ENCODE measurements at regions not wholly inside any gene's neighbourhood (a gene's known extent, or its start where the extent isn't known, plus 50 kb on each side); places are given as distances from the start of the nearest gene placed in this dataset.

DNA sequence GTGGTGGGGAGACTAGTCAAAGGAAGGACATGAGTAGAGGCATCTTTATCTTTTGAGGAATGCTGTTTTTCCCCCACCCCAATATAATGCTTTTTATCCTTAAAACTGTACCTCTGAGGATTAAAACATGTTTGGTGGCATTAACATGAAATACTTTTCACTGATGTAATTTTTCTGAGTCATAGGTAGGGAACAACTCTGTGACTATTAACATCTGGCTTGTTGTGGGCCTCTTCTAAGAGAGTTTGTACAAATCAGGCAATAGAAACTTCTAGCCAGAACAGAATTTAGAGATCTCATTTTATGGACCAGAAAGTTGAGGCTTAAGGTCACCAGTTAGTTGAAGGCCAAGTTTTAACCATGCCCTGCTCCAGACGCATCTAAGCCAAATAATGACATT is 207.6 kb downstream of the SOX3 start:
- H3K9me3 ChIP-seq (ENCODE audit: low read depth): no peaks in the 10 kb centered on the region
- TF ChIP-seq, protein P1, sequence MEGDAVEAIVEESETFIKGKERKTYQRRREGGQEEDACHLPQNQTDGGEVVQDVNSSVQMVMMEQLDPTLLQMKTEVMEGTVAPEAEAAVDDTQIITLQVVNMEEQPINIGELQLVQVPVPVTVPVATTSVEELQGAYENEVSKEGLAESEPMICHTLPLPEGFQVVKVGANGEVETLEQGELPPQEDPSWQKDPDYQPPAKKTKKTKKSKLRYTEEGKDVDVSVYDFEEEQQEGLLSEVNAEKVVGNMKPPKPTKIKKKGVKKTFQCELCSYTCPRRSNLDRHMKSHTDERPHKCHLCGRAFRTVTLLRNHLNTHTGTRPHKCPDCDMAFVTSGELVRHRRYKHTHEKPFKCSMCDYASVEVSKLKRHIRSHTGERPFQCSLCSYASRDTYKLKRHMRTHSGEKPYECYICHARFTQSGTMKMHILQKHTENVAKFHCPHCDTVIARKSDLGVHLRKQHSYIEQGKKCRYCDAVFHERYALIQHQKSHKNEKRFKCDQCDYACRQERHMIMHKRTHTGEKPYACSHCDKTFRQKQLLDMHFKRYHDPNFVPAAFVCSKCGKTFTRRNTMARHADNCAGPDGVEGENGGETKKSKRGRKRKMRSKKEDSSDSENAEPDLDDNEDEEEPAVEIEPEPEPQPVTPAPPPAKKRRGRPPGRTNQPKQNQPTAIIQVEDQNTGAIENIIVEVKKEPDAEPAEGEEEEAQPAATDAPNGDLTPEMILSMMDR (IDR thresholded peaks at IDR 0.05; ENCODE audit: low read depth, low read length): no peak
- DNase-seq (ENCODE audit: low read depth in 1 of 2, low spot score in 1 of 2): no peak

DNA sequence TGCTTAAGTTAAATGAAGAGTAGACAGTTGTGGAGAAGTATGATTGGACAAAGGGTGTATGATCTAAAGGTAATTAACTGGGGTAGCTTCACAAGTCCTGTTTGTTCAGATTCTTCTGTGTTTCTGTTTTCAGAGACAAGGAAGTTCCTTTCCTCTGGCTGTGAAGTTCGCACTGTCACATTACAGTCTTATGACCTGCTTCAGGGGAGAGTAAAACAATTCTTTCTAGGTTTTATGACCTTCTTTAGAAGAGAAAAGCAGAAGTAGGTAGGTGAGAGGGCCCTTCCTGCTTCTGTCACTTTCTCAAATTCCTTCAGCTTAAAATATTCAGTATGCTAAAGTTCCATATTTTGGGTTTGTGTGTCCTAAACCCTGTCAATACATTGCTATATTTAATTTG is 211.9 kb downstream of the SOX3 start:
- Histone ChIP-seq H3K36me3 (no peaks in the 10 kb centered on the region), H3K27ac (no peak overlapping the region), H3K4me1 (ENCODE audit: low read depth) (no peaks in the 10 kb centered on the region), H3K4me3 (no peak overlapping the region), H3K27me3 (no peaks in the 10 kb centered on the region), H3K9me3 (ENCODE audit: low read depth) (no peaks in the 10 kb centered on the region)
- TF ChIP-seq, protein P1 (IDR thresholded peaks at IDR 0.05; ENCODE audit: low read depth, low read length): no peak
- no peak for DNase-seq (ENCODE audit: low read depth in 1 of 2, low spot score in 1 of 2)

More for the DNA sequence above, 207.6 kb downstream of the SOX3 start:
- Histone ChIP-seq H3K27ac (no peak overlapping the region), H3K4me3 (no peak overlapping the region), H3K36me3 (no peaks in the 10 kb centered on the region), H3K4me1 (ENCODE audit: low read depth) (no peaks in the 10 kb centered on the region), H3K27me3 (no peaks in the 10 kb centered on the region)

DNA sequence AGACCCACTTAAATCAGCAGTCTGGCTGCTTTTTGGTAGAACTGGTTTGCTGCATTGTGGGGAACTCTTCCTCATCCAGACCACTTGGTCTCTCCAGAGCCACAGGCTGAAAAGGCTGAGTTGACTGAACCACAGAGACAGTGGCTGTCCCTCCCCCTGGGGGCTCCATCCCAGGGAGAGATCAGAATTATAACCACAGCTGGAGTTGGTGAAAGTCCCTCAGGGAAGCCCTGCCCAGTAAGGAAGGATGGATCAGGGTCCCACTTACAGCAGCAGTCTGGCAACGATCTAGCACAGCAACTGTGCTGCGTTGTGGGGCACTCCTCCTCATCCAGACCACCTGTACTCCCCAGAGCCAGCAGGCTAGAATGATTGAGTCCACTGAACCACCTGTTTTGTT is 212.7 kb downstream of the SOX3 start:
- H3K27ac ChIP-seq: no peak overlapping the region
- no peaks in the 10 kb centered on the region for H3K9me3 ChIP-seq (ENCODE audit: low read depth)
- H3K4me1 ChIP-seq (ENCODE audit: low read depth): no peaks in the 10 kb centered on the region
- TF ChIP-seq, protein P1 (IDR thresholded peaks at IDR 0.05; ENCODE audit: low read depth, low read length): no peak
- no peaks in the 10 kb centered on the region for H3K27me3 ChIP-seq
- DNase-seq (ENCODE audit: low read depth in 1 of 2, low spot score in 1 of 2): no peak
- H3K36me3 ChIP-seq: no peaks in the 10 kb centered on the region
- no peak overlapping the region for H3K4me3 ChIP-seq

DNA sequence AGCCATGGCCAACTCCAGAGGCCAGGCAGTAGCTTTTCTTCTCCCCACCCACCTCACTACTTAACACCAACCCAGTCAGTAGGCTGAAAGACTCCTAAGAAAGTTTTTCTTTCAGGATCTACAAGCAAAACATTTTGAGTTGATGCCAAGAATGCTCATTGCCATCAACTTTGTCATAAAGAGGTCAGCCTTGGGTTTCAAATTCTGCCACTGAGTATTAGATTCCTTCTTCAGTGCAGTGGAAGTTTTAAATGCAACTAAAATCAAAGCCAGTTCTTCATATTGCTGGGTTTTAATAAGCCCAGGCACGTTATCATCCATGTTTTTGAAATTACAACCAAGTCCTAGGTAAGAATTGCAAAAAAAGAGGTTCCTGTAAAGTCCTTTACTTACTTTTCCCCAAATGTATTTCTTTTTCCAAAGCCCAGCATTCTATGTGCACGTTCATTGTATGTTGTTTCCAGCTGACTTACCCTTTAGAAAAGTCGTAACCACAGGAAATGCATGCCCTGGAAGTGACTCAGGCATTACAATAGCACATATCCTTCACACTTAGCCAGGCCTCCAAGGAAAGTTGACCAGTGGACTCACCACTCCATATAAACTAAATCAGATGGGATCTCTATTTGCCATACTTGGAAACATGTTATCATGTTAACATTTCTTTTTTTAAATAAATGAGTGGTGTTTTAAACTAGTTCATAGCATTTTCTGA is 229.9 kb downstream of the SOX3 start:
- H3K36me3 ChIP-seq: no peaks in the 10 kb centered on the region
- H3K9me3 ChIP-seq (ENCODE audit: low read depth): no peaks in the 10 kb centered on the region
- no peak overlapping the region for H3K4me3 ChIP-seq
- H3K27me3 ChIP-seq: no peaks in the 10 kb centered on the region
- H3K4me1 ChIP-seq (ENCODE audit: low read depth): no peaks in the 10 kb centered on the region
- TF ChIP-seq, protein P1 (IDR thresholded peaks at IDR 0.05; ENCODE audit: low read depth, low read length): no peak
- H3K27ac ChIP-seq: no peak overlapping the region
- peak in 1 of 2 donors; percentile 32 for DNase-seq (ENCODE audit: low read depth in 1 of 2, low spot score in 1 of 2)

DNA sequence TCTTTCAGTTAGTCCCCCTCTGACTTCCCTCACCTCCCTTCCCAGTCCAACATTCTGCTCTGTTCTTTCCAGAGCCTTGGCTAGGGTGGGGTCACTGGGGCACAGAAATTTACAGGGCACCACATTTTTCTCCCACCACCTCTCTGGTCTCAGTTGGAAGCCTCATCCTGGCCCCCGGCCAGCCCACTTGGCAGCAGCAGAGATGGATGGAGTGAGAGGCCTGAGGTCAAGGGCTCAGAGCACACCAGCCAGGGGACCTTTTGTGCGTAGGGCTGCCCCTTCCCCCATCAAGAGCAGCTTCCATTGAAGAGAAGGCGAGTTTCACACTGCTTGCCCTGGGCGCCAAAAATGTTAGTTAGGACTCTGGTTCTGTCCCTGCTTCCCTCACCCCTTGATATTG is 230.9 kb downstream of the SOX3 start:
- DNase-seq (ENCODE audit: low read depth in 1 of 2, low spot score in 1 of 2): no peak
- no peak overlapping the region for H3K4me3 ChIP-seq
- no peaks in the 10 kb centered on the region for H3K9me3 ChIP-seq (ENCODE audit: low read depth)
- no peaks in the 10 kb centered on the region for H3K4me1 ChIP-seq (ENCODE audit: low read depth)
- H3K36me3 ChIP-seq: no peaks in the 10 kb centered on the region
- TF ChIP-seq, protein P1 (IDR thresholded peaks at IDR 0.05; ENCODE audit: low read depth, low read length): no peak
- H3K27me3 ChIP-seq: no peaks in the 10 kb centered on the region
- H3K27ac ChIP-seq: no peak overlapping the region
